LNCAP (cell line): ENCODE measurements at regions not wholly inside any gene's neighbourhood (a gene's known extent, or its start where the extent isn't known, plus 50 kb on each side); places are given as distances from the start of the nearest gene placed in this dataset.

Experiments
- CTCF ChIP-seq: fragments of 450-650 bp; IDR thresholded peaks from 2 replicates; pipeline ENCODE4 v1.5.1; 2017; ENCODE audit warnings: mild to moderate bottlenecking

- no peak for TF ChIP-seq CTCF
Observed at GRCh38 chr3:46132565-46132964, 75.5 kb downstream of the CCR1 start.

- TF ChIP-seq CTCF, result no peak
Observed at GRCh38 chr3:46131884-46132450, 76.1 kb downstream of the CCR1 start.

- no peak for TF ChIP-seq CTCF
Observed at GRCh38 chr3:46130631-46131310, 77.3 kb downstream of the CCR1 start.

GRCh38 chr3:46129588-46130272 is 78.4 kb downstream of the CCR1 start:
- no peak for TF ChIP-seq CTCF

GRCh38 chr3:46127503-46127902 is 80.6 kb downstream of the CCR1 start:
- no peak for TF ChIP-seq CTCF

GRCh38 chr3:46124216-46125177 is 83.6 kb downstream of the CCR1 start:
- TF ChIP-seq CTCF, result no peak

GRCh38 chr3:46123646-46124045 is 84.5 kb downstream of the CCR1 start:
- TF ChIP-seq CTCF, result no peak
